Skeletal muscle tissue (tissue), 3 donors: ENCODE measurements at regions not wholly inside any gene's neighbourhood (a gene's known extent, or its start where the extent isn't known, plus 50 kb on each side); places are given as distances from the start of the nearest gene placed in this dataset.

Experiments used
- H3K27ac ChIP-seq: one replicate; pipeline ENCODE4 v1.7.0; 2013; ENCODE audit warnings: mild to moderate bottlenecking, low read depth, low read length, inconsistent platforms
- H3K27me3 ChIP-seq, 3 donors: one replicate each; pipeline ENCODE4 v1.7.0; 2013; ENCODE audit warnings: low read length in 3 of 3; ENCODE audit not compliant: control insufficient read depth in 3 of 3, insufficient read depth in 3 of 3
- H3K36me3 ChIP-seq, 3 donors: one replicate each; pipeline ENCODE4 v1.7.0; 2013; ENCODE audit warnings: low read length in 3 of 3; ENCODE audit not compliant: control insufficient read depth in 3 of 3, insufficient read depth in 3 of 3
- H3K4me1 ChIP-seq, 3 donors: one replicate each; pipeline ENCODE4 v1.7.0; 2013; ENCODE audit warnings: low read length in 3 of 3, mild to moderate bottlenecking in 3 of 3; ENCODE audit not compliant: control insufficient read depth in 3 of 3, insufficient read depth in 3 of 3
- H3K4me3 ChIP-seq, 3 donors: one replicate each; pipeline ENCODE4 v1.7.0; 2013; ENCODE audit warnings: low read length in 3 of 3
- H3K9ac ChIP-seq, 3 donors: one replicate each; pipeline ENCODE4 v1.7.0; 2013; ENCODE audit warnings: low read length in 3 of 3, mild to moderate bottlenecking in 3 of 3, moderate library complexity in 2 of 3, low read depth in 1 of 3
- H3K9me3 ChIP-seq, 3 donors: one replicate each; pipeline ENCODE4 v1.7.0; 2013; ENCODE audit warnings: low read length in 3 of 3; ENCODE audit not compliant: control insufficient read depth in 3 of 3
- donor health status: Osteomylitis.

DNA sequence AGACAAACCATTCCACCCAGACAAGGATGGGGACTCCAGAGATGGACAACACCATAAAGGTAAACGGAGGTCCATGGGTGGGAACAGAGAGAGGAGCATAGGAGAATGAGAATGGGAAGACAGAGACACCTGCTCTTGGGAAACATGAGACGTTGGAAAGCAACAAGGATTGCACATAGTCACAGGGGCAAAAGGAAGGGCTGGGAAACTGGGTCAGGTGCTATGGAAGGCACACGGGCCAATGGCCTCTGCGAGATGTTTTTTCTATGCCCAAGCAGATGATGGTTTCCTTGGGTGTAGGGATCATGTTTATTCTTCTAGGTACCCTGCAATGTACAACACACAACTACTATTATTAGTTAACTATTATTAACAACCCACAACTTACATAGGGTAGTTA is 143.6 kb upstream of the AGAP1 start:
- Histone ChIP-seq H3K9me3 (no peaks in the 10 kb centered on the region), H3K4me3 (no peak overlapping the region), H3K9ac (no peak overlapping the region), H3K27ac (no peak overlapping the region), H3K4me1 (peaks cover 4 to 9% (median 7%) of the 10 kb centered on the region in 3 donors), H3K27me3 (peaks cover 0 to 9% (median 0%) of the 10 kb centered on the region in 3 donors), H3K36me3 (no peaks in the 10 kb centered on the region)

GRCh38 chr2:235352541-235352940 is 141.3 kb upstream of the AGAP1 start:
- H3K4me3 ChIP-seq, result no peak overlapping the region
- no peaks in the 10 kb centered on the region for H3K36me3 ChIP-seq
- peaks cover 0 to 2% (median 0%) of the 10 kb centered on the region in 3 donors for H3K27me3 ChIP-seq
- H3K27ac ChIP-seq, result no peak overlapping the region
- H3K4me1 ChIP-seq, result peaks cover 4 to 9% (median 7%) of the 10 kb centered on the region in 3 donors
- no peak overlapping the region for H3K9ac ChIP-seq
- H3K9me3 ChIP-seq, result no peaks in the 10 kb centered on the region

- Histone ChIP-seq H3K27ac (no peak overlapping the region), H3K4me1 (no peaks in the 10 kb centered on the region), H3K36me3 (no peaks in the 10 kb centered on the region), H3K9ac (no peak overlapping the region), H3K27me3 (peaks cover 0 to 6% (median 4%) of the 10 kb centered on the region in 3 donors), H3K4me3 (no peak overlapping the region), H3K9me3 (no peaks in the 10 kb centered on the region)
Measured at GRCh38 chr2:235357881-235358280, 136.0 kb upstream of the AGAP1 start.

- Histone ChIP-seq H3K27me3 (peaks cover 0 to 6% (median 4%) of the 10 kb centered on the region in 3 donors), H3K4me1 (no peaks in the 10 kb centered on the region), H3K27ac (no peak overlapping the region), H3K9me3 (no peaks in the 10 kb centered on the region), H3K9ac (no peak overlapping the region), H3K4me3 (no peak overlapping the region), H3K36me3 (no peaks in the 10 kb centered on the region)
Measured at GRCh38 chr2:235358981-235359471, 134.8 kb upstream of the AGAP1 start.

- H3K36me3 ChIP-seq, result no peaks in the 10 kb centered on the region
- no peak overlapping the region for H3K4me3 ChIP-seq
- no peaks in the 10 kb centered on the region for H3K9me3 ChIP-seq
- H3K9ac ChIP-seq, result no peak overlapping the region
- no peaks in the 10 kb centered on the region for H3K4me1 ChIP-seq
- no peak overlapping the region for H3K27ac ChIP-seq
- peaks cover 0 to 6% (median 4%) of the 10 kb centered on the region in 3 donors for H3K27me3 ChIP-seq
Measured at GRCh38 chr2:235360446-235360845, 133.4 kb upstream of the AGAP1 start.

- H3K4me1 ChIP-seq, result no peaks in the 10 kb centered on the region
- H3K27me3 ChIP-seq, result peaks cover 0 to 8% (median 5%) of the 10 kb centered on the region in 3 donors
- no peak overlapping the region for H3K27ac ChIP-seq
- no peaks in the 10 kb centered on the region for H3K36me3 ChIP-seq
- no peak overlapping the region for H3K4me3 ChIP-seq
- H3K9ac ChIP-seq, result no peak overlapping the region
- H3K9me3 ChIP-seq, result no peaks in the 10 kb centered on the region
Measured at GRCh38 chr2:235365743-235366142, 128.1 kb upstream of the AGAP1 start.

DNA sequence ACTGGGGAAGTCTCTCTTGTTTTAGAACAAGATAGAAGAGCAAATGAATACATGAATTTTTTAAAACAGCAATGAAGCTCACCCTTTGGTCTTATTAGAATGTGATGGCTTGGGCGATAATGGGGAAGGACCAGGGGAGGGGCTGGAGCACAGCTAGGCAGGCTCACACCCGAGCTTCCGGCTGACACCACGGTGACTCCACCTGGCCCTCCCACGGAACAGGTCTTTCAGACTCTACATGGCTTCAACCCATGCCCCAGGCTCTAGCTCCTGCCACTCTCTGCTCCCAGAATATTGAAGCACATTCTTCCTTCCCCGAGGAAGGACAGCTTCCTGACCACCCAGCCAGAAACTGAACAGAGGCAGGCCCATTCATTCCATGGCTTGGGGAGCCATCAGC is 127.5 kb upstream of the AGAP1 start:
- no peak overlapping the region for H3K4me3 ChIP-seq
- H3K9ac ChIP-seq, result no peak overlapping the region
- H3K27ac ChIP-seq, result no peak overlapping the region
- H3K9me3 ChIP-seq, result no peaks in the 10 kb centered on the region
- H3K27me3 ChIP-seq, result peaks cover 0 to 8% (median 5%) of the 10 kb centered on the region in 3 donors
- no peaks in the 10 kb centered on the region for H3K4me1 ChIP-seq
- H3K36me3 ChIP-seq, result no peaks in the 10 kb centered on the region

DNA sequence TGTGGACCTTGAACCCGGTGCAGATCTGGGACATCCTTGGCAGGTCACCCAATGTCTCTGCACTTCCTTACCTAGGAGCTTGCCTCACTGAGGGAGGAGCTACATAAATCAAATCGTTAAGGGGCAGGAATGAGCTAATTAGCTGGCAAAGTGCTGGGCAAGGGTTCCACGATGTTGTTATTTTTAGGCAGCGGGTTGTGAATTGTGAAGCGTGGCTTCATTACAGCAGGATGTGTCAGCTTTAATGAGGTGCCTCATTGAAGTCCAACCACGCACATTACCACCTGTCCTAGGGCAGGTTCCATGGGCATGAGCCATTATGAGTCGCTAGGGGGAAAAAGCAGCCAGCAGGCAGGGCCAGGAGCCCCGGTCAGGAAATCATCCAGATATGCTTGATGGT is 127.0 kb upstream of the AGAP1 start:
- peaks cover 0 to 8% (median 5%) of the 10 kb centered on the region in 3 donors for H3K27me3 ChIP-seq
- H3K9ac ChIP-seq, result no peak overlapping the region
- no peaks in the 10 kb centered on the region for H3K4me1 ChIP-seq
- H3K9me3 ChIP-seq, result no peaks in the 10 kb centered on the region
- H3K4me3 ChIP-seq, result no peak overlapping the region
- H3K27ac ChIP-seq, result no peak overlapping the region
- H3K36me3 ChIP-seq, result no peaks in the 10 kb centered on the region

DNA sequence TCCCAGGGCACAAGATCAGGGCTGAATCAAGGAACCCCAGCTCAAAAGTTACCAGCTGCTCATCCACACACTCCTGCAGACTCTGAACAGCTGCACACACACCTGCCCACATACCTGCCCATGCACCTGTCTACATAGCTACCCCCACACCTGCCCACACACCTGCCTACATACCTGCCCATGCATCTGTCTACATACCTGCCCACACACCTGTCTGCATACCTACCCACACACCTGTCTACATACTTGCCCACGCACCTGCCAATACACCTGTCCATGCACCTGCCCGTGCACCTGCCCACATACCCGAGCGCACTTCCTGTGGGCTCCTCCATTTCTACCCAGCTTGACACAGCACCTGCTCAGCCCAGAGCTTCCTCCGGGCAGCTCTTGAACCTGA is 122.8 kb upstream of the AGAP1 start:
- H3K9ac ChIP-seq, result no peak overlapping the region
- H3K9me3 ChIP-seq, result no peaks in the 10 kb centered on the region
- no peaks in the 10 kb centered on the region for H3K36me3 ChIP-seq
- no peak overlapping the region for H3K4me3 ChIP-seq
- H3K4me1 ChIP-seq, result no peaks in the 10 kb centered on the region
- peaks cover 0 to 8% (median 4%) of the 10 kb centered on the region in 3 donors for H3K27me3 ChIP-seq
- no peak overlapping the region for H3K27ac ChIP-seq

DNA sequence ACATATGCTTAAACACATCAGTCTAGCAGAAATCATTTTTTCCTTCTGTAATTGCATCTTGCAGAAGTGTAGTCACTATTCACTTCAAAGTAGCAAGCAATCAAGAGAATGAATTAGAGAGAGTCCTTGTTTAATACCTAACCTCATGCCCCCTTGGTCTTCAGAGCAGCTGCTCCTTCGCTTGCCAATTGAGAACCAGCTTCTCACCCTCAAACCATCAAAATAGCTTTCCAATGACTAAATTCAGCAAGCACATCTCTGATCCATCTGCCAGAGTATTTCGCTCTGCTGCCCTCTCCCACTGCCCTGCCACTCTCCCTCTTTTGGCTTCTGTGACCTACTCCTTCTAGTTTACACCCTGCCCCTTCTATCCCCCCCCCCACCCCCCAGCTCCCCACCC is 120.7 kb upstream of the AGAP1 start:
- H3K36me3 ChIP-seq, result no peaks in the 10 kb centered on the region
- no peaks in the 10 kb centered on the region for H3K4me1 ChIP-seq
- no peak overlapping the region for H3K9ac ChIP-seq
- peaks cover 0 to 4% (median 0%) of the 10 kb centered on the region in 3 donors for H3K27me3 ChIP-seq
- H3K4me3 ChIP-seq, result no peak overlapping the region
- no peak overlapping the region for H3K27ac ChIP-seq
- no peaks in the 10 kb centered on the region for H3K9me3 ChIP-seq
